GM21381 (cell line): ENCODE measurements at regions not wholly inside any gene's neighbourhood (a gene's known extent, or its start where the extent isn't known, plus 50 kb on each side); places are given as distances from the start of the nearest gene placed in this dataset.
A peak's percentile ranks its signal among the peaks of the same experiment; 100 is the strongest.
"Not testable (repeated sequence)": the region's sequence is repeated elsewhere in the genome, so short reads cannot be mapped to it uniquely, and the experiment has no call there.

Source experiments
- ATAC-seq: cut with Tn5 transposase; IDR thresholded peaks from one replicate; pipeline ENCODE4 v1.9.1; 2021; ENCODE audit warnings: mild to moderate bottlenecking, moderate library complexity; ENCODE audit not compliant: unreplicated experiment

DNA sequence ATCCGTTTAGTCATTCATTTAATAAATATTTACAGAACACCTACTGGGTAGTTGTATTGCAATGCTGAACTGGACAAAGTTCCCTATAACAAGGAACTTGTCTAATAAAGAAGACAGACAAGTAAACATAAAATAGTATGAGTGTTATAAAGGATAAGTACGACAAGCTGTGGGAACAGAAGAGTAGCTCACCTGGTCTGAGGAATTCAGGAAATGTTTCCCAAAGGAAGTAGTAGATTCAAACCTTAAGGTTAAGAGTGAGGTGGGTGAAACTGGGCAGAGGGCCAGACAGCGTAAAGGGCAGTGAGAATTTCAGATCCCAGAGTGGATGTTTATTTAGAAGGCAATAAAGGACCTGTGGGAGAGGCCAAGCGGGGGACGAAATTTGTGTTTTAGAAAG is 72.3 kb upstream of the CD2AP start:
- ATAC-seq, result no peak

DNA sequence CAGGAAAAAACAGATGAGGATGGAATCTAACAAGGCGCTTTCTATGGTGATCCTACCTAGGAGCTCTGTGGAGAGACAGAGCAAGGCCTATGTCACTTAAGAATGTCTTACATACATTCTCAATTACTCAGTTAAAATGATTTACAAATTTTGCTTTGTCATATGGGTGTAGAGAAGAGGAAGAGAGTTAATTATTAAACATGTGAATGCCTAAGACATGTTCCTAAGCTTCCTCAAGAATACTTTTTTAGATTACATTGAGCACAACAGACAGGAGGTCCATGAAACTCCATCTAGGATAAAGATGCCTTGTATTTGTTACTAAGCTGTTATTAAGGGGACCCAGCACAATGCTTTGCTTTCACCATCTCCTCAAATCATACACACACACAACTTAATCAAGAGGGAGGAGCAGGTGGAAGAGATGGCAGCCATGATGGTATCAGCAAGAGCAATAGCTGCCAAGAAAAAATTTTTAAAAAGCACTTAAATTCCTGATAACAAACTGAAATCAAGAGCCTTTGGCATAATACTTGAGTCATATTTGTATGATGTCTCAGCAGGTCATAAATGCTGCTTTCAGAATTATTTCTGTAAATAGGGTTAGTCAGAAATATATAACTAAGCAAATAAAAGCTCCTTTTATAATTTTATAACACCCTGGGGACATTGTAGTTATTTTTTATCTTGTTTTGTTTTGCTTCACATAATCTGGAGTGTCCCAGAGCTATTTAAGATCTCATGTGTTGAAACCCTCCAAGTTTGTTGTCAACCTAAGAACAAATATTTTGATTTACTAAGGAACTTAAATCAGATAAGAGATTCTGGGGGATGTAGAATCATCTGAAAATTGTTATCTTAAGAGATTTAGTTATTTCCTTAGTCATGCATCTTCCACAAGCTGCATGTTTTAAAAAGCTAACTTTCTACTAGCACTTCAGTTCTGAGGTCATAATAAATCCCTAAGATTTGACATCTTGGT is 70.0 kb upstream of the CD2AP start:
- ATAC-seq, result no peak

DNA sequence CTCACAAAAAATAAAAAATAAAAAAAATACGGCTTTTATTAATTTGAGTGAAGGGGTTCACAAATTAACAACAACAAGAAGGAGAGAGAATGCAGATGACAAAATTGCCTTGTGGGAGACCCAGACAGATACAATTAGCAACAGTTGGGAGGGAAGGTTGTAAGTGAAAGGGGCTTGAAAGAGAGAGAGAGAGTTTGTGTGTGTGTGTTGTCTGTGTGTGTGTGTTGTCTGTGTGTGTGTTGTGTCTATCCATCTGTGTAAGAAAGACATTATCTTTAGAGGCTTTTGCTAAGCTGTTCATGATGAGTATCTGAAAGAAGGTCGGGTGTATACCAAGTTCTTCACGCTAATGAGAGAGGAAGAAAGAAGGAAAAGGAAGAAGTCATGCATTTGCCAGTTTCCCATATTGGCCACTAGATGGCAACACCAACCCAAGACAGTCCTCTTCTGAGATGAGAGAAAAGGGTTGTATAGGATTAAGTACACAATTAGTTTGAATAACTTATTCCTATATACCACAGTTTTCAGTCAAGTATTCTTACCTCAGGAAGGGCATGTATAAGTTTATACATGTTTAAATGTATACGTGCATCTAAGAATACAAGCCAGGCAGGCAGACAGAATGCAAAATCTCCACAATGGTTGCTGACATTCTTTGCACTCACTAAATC is 63.7 kb upstream of the CD2AP start:
- ATAC-seq, result peak; percentile 57

- peak; percentile 76 for ATAC-seq
These were observed 63.0 kb upstream of the CD2AP start for GRCh38 chr6:47414423-47415167.

- no peak for ATAC-seq
These were observed 60.9 kb upstream of the CD2AP start for GRCh38 chr6:47416396-47417345.

GRCh38 chr6:47419621-47420020 is 58.0 kb upstream of the CD2AP start:
- no peak for ATAC-seq

DNA sequence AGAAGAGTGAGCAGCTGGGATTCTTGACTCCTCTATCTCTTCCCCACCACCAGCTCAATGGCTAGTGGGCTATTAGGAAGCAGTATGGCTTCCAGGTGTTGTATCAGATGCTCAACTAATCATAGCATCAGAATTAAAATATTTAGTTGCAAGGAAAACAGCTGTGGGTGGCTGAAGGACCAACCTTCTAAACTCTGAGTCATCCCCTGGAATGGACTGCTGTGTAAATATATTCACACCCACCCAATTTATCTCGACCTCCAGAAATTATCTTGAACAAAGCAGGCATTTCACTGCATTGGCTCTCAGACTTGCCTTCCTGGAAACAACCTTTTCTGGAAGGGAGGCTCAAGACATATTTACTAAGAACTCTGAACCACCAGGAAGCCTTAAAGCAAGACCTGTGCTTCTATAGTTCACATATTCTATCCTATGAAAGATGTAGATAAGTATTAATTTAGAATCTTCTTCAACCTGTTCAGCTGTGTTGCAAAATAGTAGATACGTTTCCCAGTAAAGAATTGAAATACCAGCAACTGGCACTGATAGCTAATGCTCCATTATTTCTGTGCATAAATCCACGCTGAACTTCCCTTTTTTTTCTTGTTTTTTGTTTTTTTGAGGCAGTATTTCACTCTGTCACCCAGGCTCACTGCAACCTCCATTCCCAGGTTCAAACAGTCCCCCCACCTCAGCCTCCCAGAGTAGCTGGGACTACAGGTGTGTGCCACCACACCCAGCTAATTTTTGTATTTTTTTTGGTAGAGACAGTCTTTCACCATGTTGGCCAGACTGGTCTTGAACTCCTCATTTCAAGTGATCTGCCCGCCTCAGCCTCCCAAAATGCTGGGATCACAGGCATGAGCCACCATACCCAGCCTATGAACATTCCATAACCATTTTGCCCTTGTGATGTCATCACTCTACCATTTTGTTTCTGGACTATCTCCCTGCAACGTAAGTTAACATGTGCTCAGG is 56.9 kb upstream of the CD2AP start:
- ATAC-seq, result no peak

GRCh38 chr6:47423079-47423478 is 54.5 kb upstream of the CD2AP start:
- no peak for ATAC-seq

DNA sequence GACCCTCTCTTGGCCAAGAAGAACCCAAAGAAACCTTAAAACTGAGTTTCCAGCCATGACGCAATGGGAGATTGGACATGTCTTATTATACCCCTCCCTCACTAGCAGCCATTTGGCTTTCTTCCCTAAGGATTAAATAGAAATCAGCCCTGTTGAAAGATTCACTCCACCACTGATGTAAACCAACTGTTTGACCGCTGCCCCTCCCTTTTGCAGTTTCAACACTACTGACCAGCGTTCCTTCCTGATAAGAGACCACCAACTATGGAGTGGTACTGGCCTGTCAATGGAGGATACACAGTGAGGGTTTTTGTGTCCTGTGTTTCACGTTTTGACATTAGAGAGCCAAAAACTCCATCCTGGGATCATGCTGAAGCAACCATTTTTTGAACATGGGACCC is 53.2 kb upstream of the CD2AP start:
- ATAC-seq, result no peak

DNA sequence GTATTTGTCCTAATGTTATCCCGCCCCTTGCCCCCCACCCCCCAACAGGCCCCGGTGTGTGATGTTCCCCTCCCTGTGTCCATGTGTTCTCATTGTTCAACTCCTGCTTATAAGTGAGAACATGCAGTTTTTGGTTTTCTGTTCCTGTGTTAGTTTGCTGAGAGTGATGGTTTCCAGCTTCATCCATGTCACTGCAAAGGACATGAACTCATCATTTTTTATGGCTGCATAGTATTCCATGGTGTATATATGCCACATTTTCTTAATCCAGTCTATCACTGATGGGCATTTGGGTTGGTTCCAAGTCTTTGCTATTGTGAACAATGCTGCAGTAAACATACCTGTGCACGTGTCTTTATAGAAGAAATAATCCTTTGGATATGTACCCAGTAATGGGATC is 51.9 kb upstream of the CD2AP start:
- not testable (repeated sequence) for ATAC-seq

DNA sequence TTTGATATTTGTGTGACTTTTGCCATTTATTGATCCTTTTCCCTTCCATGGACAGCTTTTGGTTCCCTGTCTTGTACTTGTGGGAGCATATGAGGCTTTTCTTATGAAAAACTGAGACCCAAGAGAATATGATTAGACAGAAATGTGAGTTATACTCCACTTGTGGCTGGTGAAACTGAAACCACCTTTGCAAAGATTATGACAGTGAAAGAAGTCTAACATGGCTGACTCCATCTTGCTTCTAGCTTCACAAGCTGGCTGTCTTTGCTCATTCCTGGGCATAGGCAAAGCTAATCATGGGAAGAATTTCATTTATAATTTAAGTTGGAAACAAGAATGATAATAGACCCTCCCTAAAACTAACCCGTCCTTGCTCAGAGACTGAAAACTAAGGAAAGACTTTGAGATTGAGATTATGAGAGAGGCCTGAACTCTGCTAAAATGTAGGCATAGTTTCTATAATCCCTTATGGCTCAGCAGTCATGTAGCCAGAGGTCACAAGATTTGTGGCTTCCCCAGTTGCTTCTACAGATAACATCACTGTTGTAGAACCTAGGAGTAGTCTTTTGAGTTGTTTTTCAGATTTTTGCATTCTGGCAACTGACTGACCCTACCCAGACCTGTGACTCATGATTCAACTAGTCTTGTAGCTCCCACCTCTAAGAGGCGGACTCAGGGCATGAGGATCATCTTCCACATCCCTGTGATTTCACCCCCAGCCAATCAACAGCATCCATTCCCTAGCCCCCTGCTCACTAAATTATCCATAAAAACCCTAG is 50.9 kb upstream of the CD2AP start:
- no peak for ATAC-seq

- ATAC-seq, result no peak
These were observed 49.9 kb upstream of the CD2AP start for GRCh38 chr6:47427680-47428079.
